ENCODE measurements at regions not wholly inside any gene's neighbourhood (a gene's known extent, or its start where the extent isn't known, plus 50 kb on each side); places are given as distances from the start of the nearest gene placed in this dataset.
"Not testable (repeated sequence)": the region's sequence is repeated elsewhere in the genome, so short reads cannot be mapped to it uniquely, and the experiment has no call there.

DNA sequence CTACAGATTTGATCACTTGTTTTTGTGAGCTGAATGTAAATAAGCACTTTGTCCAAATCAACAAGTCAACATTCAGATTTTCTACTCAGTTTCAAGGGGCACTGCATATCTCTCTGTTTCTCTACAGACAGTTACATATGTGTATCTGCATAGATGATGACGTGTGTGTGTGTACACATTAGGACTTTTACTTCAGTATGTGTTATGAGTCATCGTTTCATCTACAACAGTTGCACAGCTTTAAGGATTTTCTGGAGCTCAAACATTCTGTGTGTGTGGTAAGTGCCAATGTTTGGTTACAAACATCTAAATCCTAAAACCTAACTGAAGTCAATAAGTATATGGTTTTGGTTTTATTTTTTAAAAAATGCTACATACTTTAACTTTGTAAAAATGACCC lies 494.5 kb upstream of the PBX1 start:
- Mint-ChIP-seq H3K27ac (no peak overlapping the region), H3K27me3 (no peaks in the 10 kb centered on the region), H3K9me3 (peaks cover 4 to 14% (median 7%) of the 10 kb centered on the region in 3 donors), H3K4me1 (no peaks in the 10 kb centered on the region), H3K36me3 (peaks cover 1% of the 10 kb centered on the region), H3K4me3 (no peak overlapping the region)

DNA sequence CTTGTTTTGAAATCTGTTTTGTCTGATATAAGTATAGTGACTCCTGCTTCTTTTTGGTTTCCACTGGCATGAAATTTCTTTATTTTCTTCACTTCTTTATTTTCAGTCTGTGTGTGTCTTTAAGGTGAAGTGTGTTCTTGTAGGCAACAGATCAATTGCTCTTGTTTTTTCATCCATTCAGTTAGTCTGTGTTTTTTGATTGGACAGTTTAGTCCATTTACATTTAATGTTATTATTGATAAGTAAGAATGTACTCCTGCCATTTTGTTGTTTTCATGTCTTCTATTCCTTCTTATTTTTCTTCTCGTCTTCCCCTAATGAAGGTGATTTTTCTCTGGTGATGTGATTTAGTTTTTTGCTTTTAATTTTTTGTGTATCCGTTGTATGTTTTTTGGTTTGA lies 487.7 kb upstream of the PBX1 start:
- H3K27ac Mint-ChIP-seq, result no peak overlapping the region

DNA sequence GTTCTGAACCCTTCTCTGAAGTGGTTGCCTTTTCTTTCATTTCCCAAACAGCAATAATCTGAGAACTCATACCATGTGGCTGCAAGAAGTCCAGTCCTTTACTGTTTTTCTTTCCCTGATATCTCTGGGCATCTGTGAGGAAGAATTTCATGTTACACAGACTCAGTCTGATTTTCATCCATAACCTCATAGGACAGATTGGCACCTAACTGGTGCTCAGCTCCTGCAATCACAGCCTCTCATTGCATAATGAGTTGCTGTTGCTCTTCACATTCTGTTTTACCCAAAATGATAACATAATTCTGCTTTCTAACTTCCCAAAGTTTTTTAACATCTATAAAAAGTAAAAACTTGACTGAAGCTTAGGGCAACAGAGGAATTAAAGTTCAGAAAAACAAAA lies 472.2 kb upstream of the PBX1 start:
- H3K4me3 Mint-ChIP-seq, result no peak overlapping the region
- no peaks in the 10 kb centered on the region for H3K27me3 Mint-ChIP-seq
- peaks cover 4 to 13% (median 7%) of the 10 kb centered on the region in 3 donors for H3K9me3 Mint-ChIP-seq
- peaks cover 0 to 1% (median 0%) of the 10 kb centered on the region in 3 donors for H3K4me1 Mint-ChIP-seq
- no peak overlapping the region for H3K27ac Mint-ChIP-seq
- H3K36me3 Mint-ChIP-seq, result no peaks in the 10 kb centered on the region

More for the DNA sequence above, 487.7 kb upstream of the PBX1 start:
- H3K4me3 Mint-ChIP-seq, result no peak overlapping the region
- H3K27me3 Mint-ChIP-seq, result no peaks in the 10 kb centered on the region
- peaks cover 7 to 35% (median 16%) of the 10 kb centered on the region in 3 donors for H3K9me3 Mint-ChIP-seq
- no peaks in the 10 kb centered on the region for H3K4me1 Mint-ChIP-seq
- peaks cover 1% of the 10 kb centered on the region for H3K36me3 Mint-ChIP-seq

DNA sequence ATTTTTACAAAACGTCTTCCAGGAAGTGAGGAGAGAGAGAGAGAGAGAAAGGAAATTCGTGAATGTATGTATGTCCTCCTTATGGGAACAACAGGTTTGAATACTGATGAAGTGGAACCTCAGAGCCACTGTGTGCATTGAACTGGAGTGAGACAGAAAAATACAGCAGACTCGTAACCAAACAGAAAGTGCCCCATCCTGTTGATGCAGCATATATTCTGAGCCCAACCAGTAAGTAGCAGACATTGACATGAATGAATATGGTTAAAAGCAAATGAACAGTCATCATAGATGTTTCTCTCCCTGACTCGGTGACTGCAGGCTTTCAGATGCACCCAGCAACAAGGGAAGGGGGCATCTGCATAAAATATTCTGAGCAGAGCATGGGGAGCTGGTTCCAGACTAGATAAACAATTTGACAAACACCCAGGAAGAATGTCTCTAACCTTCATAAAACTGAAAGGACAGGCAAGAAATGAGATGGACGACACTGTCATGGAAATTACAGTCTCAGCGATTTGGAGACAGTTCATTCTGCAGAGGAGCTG lies 471.0 kb upstream of the PBX1 start:
- peaks cover 0 to 1% (median 0%) of the 10 kb centered on the region in 3 donors for H3K4me1 Mint-ChIP-seq
- peaks cover 4 to 13% (median 4%) of the 10 kb centered on the region in 3 donors for H3K9me3 Mint-ChIP-seq
- H3K27ac Mint-ChIP-seq, result no peak overlapping the region
- H3K27me3 Mint-ChIP-seq, result no peaks in the 10 kb centered on the region
- no peak overlapping the region for H3K4me3 Mint-ChIP-seq
- no peaks in the 10 kb centered on the region for H3K36me3 Mint-ChIP-seq

DNA sequence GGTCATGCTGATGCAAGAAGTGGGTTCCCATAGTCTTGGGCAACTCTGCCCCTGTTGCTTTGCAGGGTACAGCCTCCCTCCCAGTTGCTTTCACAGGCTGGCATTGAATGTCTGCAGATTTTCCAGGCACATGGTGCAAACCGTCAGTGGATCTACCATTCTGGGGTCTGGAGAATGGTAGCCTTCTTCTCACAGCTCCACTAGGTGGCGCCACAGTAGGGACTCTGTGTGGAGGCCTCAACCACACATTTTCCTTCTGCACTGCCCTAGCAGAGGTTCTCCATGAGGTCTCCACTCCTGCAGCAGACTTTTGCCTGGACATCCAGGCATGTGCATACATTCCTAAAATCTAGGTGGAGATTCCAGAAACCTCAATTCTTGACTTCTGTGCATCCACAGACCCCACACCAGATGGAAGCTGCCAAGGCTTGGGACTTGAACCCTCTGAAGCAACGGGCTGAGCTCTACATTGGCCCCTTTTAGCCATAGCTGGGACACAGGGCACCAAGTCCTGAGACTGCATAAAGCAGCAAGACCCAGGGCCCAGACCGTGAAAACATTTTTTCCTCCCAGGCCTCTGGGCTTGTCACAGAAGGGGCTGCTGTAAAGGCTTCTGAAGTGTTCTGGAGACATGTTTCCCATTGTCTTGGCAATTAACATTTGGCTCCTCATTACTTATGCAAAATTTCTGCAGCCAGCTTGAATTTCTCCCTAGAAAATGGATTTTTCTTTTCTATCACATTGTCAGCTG lies 466.2 kb upstream of the PBX1 start:
- Mint-ChIP-seq H3K36me3 (no peaks in the 10 kb centered on the region), H3K27me3 (no peaks in the 10 kb centered on the region), H3K27ac (no peak overlapping the region), H3K4me1 (no peaks in the 10 kb centered on the region), H3K9me3 (peaks cover 8 to 15% (median 8%) of the 10 kb centered on the region in 3 donors), H3K4me3 (no peak overlapping the region)

DNA sequence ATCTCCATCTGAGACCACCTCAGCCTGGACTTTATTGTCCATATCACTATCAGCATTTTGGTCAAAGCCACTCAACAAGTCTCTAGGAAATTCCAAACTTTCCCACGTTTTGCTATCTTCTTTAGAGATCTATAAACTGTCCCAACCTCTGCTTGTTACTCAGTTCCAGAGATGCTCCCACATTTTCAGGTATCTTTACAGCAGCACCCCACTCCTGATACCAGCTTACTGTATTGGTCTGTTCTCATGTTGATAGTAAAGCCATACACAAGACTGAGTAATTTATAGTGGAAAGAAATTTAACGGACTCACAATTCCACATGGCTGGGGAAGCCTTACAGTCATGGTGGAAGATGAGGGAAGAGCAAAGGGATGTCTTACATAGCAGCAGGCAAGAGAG lies 465.4 kb upstream of the PBX1 start:
- H3K9me3 Mint-ChIP-seq, result peaks cover 8 to 11% (median 10%) of the 10 kb centered on the region in 3 donors
- H3K36me3 Mint-ChIP-seq, result no peaks in the 10 kb centered on the region
- H3K27me3 Mint-ChIP-seq, result no peaks in the 10 kb centered on the region
- H3K27ac Mint-ChIP-seq, result no peak overlapping the region
- no peaks in the 10 kb centered on the region for H3K4me1 Mint-ChIP-seq
- H3K4me3 Mint-ChIP-seq, result no peak overlapping the region

DNA sequence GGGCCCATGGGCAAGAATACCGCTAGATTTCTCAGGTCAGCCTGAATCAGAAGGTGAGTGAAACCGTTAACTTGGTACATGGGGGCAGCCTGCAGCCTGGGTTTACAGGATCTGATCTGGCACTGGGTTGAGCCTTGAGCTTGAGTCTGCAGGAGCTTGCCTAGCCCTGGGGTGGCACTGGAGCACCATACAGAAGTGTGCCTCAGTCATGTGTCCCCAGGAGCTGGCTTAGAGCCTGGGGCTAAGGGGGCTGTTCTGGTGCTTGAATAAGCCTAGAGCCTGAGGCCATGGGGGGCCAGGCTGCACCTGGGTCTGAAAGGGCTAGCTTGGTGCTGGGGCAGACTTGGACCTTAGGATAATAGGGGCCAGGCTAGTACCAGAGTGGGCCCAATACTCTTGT lies 457.2 kb upstream of the PBX1 start:
- no peak overlapping the region for H3K27ac Mint-ChIP-seq
- no peak overlapping the region for H3K4me3 Mint-ChIP-seq
- no peaks in the 10 kb centered on the region for H3K4me1 Mint-ChIP-seq
- no peaks in the 10 kb centered on the region for H3K27me3 Mint-ChIP-seq
- H3K36me3 Mint-ChIP-seq, result no peaks in the 10 kb centered on the region
- H3K9me3 Mint-ChIP-seq, result peaks cover 0 to 2% (median 1%) of the 10 kb centered on the region in 3 donors

DNA sequence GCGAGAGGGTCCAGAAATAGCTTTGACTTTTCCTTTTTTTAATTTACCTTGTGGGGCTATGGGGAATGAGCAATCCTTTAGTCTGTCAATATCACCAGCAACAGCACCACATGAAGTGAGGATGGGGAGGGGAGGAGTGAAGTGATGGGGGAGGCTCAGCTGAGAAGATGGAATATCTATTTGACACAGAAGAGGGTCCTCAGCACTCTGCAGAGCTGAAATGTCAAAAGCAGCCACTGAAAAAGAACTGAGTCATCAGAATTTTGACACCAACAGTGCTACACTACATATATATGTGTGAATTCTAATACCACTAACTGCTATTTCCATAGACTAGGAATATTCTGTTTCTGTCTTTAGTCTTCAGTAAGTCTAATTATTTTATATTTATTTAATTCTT lies 427.0 kb upstream of the PBX1 start:
- no peak overlapping the region for H3K4me3 Mint-ChIP-seq
- no peaks in the 10 kb centered on the region for H3K36me3 Mint-ChIP-seq
- no peaks in the 10 kb centered on the region for H3K27me3 Mint-ChIP-seq
- H3K9me3 Mint-ChIP-seq, result peaks cover 0 to 4% (median 2%) of the 10 kb centered on the region in 3 donors
- H3K27ac Mint-ChIP-seq, result no peak overlapping the region
- H3K4me1 Mint-ChIP-seq, result no peaks in the 10 kb centered on the region

DNA sequence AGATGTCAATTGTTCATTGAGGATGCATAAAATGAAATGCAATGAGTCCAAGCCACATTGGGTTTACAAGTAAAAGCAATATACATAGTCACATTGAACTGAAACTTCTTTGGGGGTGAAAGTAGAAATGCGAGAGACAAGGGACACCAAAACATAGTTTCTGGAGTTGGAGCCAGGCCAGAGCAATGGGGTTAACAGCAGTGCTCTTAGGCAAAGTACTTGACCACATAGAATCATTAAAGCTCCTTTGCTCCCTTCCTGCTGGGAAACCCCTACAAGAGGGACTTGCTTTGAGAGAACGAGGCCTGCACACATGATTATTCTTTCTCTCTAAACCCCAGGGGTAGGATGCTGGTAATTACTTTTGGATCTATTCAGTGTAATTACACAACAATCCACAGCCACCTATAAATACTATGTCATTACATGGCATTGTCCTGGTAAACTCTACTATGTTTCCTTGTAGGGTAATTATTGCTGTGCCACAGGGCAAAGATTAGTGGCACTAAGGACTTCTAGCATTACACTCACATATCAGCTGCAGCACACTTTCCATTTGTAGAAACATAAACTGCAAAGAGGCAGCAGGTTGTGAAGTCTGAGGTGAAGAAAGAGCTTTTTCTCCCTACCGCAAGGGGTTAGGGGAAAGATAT lies 421.6 kb upstream of the PBX1 start:
- Mint-ChIP-seq H3K4me1 (no peaks in the 10 kb centered on the region), H3K27ac (no peak overlapping the region), H3K9me3 (peaks cover 0 to 2% (median 1%) of the 10 kb centered on the region in 3 donors), H3K4me3 (no peak overlapping the region), H3K36me3 (no peaks in the 10 kb centered on the region), H3K27me3 (no peaks in the 10 kb centered on the region)

DNA sequence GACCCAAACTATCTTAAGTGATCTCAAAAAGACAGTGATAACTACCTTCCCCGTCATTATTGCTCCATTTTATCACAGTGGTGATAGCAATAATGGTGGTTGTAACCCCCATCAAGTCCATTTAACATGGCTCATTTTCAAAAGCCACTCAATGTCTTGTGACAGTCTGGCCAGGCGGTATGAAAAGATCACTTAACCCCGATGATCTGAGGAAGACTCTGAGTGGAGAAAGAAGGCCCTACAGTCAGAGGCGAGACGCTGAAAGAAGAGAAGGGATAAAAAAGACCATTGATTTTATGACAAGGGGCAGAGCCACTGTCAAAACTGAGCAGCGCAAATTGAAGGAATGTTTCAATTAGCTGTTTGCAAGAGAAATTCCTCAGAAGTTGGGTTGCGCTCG lies 417.2 kb upstream of the PBX1 start:
- peaks cover 0 to 6% (median 1%) of the 10 kb centered on the region in 3 donors for H3K9me3 Mint-ChIP-seq
- H3K4me1 Mint-ChIP-seq, result no peaks in the 10 kb centered on the region
- H3K27ac Mint-ChIP-seq, result no peak overlapping the region
- H3K36me3 Mint-ChIP-seq, result no peaks in the 10 kb centered on the region
- H3K27me3 Mint-ChIP-seq, result no peaks in the 10 kb centered on the region
- H3K4me3 Mint-ChIP-seq, result no peak overlapping the region

DNA sequence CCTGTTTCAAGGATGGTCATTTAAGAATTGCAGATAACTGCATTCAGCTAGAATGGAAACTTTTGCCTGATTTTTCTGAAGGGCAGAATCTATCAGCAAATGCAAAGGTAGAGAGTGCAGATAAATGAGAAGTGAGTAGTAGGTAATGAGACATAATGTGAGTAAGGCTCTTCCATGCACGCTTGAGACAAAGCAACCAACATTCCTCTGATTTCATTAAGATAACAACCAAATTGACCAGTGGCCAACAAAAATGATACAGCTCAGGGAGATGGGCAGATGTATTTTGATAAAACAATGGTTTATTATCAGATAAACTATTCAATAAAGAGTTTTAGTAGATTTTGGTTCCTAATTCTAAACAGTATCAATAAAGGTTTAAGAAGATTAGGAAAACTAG lies 404.4 kb upstream of the PBX1 start:
- Mint-ChIP-seq H3K27ac (no peak overlapping the region), H3K4me1 (no peaks in the 10 kb centered on the region), H3K36me3 (peaks cover 2% of the 10 kb centered on the region), H3K4me3 (no peak overlapping the region), H3K9me3 (peaks cover 3 to 6% (median 3%) of the 10 kb centered on the region in 3 donors), H3K27me3 (no peaks in the 10 kb centered on the region)

DNA sequence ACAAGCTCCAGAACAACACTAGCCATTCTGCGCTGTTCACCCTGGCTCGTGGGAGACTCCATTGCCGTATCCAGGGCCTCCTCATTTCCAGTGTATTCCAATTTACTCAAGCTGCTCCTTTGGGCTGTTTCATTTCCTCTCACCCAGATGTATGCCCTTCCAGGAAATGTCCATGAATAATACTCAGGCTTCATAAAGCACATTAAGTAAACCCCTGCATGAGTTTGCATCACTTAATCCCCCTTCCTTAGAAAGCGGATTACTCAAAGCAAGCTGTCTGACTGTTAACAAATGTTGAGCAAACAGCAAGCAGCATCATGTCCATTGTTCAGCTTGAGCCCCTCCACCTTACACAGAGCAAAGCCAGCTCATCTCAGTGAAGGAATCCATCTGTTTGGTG lies 403.6 kb upstream of the PBX1 start:
- H3K4me1 Mint-ChIP-seq, result no peaks in the 10 kb centered on the region
- no peak overlapping the region for H3K4me3 Mint-ChIP-seq
- peaks cover 3 to 8% (median 6%) of the 10 kb centered on the region in 3 donors for H3K9me3 Mint-ChIP-seq
- no peaks in the 10 kb centered on the region for H3K27me3 Mint-ChIP-seq
- H3K36me3 Mint-ChIP-seq, result peaks cover 2% of the 10 kb centered on the region
- H3K27ac Mint-ChIP-seq, result no peak overlapping the region

DNA sequence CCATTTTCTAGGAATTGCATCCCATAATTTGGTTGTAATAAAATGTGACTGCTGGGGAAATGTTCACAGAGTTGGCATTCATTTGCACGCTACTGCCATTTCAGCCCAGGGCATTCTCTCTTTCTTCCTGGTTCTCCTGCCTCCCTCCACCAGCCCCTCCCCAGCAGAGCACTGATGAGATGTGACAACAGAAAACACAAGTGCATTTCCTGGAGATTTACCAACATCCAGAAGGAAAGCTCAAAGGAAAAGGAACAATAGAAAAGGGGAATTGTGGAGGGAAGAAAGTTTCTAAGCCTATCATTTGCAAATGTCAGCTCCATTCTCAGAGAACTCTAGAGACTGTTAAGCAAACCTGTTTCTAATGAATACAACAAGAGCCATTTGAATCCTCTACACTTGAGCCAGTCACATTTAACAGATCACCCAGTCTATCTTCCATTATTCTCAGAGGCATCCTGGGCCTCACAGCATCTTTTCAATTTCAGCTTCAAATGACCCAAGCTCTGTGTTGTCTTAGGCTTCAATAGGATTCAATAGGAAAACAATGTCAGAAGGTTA lies 395.6 kb upstream of the PBX1 start:
- H3K9me3 Mint-ChIP-seq, result peaks cover 2 to 16% (median 6%) of the 10 kb centered on the region in 3 donors
- no peaks in the 10 kb centered on the region for H3K4me1 Mint-ChIP-seq
- H3K27me3 Mint-ChIP-seq, result no peaks in the 10 kb centered on the region
- no peak overlapping the region for H3K4me3 Mint-ChIP-seq
- no peak overlapping the region for H3K27ac Mint-ChIP-seq
- no peaks in the 10 kb centered on the region for H3K36me3 Mint-ChIP-seq

DNA sequence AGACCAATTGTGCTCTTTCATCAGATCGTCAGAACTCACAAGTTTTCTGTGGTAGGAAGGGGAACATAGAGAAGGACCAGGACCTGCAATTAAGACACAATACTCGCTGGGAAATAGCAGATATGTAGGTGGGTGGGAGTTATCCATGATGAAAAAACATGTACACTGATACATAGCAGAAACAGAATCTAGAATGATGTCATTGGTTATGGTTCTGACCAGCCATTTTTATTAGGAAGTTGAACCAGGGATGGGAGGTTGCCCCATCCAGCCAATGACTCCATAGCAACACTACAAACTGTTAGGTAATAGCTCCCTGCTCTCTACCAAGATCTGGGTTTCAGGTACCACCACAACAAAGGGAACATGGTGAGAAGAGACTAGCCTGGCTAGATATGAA lies 393.5 kb upstream of the PBX1 start:
- no peaks in the 10 kb centered on the region for H3K27me3 Mint-ChIP-seq
- H3K27ac Mint-ChIP-seq, result no peak overlapping the region
- H3K36me3 Mint-ChIP-seq, result peaks cover 2% of the 10 kb centered on the region

DNA sequence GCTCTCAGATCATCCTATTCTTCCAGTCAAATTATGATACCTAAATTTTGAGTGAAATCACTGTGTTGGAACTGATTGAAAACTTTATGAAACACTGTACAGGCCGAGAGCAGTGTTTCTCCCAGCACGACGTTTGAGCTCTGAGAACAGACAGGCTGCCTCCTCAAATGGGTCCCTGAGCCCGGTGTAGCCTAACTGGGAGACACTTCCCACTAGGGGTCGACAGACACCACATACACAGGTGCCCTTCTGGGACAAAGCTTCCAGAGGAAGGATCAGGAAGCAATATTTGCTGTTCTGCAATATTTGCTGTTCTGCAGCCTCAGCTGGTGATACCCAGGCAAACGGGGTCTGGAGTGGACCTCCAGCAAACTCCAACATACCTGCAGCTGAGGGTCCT lies 392.5 kb upstream of the PBX1 start:
- peaks cover 7 to 13% (median 9%) of the 10 kb centered on the region in 3 donors for H3K9me3 Mint-ChIP-seq
- not testable (repeated sequence) for H3K27me3 Mint-ChIP-seq, H3K4me3 Mint-ChIP-seq, H3K36me3 Mint-ChIP-seq, H3K27ac Mint-ChIP-seq, H3K4me1 Mint-ChIP-seq

More for the DNA sequence above, 393.5 kb upstream of the PBX1 start:
- Mint-ChIP-seq H3K4me1 (no peaks in the 10 kb centered on the region), H3K9me3 (peaks cover 7 to 14% (median 9%) of the 10 kb centered on the region in 3 donors), H3K4me3 (no peak overlapping the region)
